WI38 (cell line): ENCODE measurements at regions not wholly inside any gene's neighbourhood (a gene's known extent, or its start where the extent isn't known, plus 50 kb on each side); places are given as distances from the start of the nearest gene placed in this dataset.

Source experiments
- H3K4me3 ChIP-seq: 2 replicates; pipeline ENCODE4 v1.5.1; 2011; ENCODE audit warnings: low read depth, mild to moderate bottlenecking, control low read depth, low read length
- CTCF ChIP-seq: IDR thresholded peaks from 2 replicates; pipeline ENCODE4 v1.5.1; 2012; ENCODE audit warnings: low read depth, mild to moderate bottlenecking, control low read depth, low read length

GRCh38 chr11:119806064-119806915 lies 77.3 kb upstream of the NECTIN1 start:
- H3K4me3 ChIP-seq: no peak overlapping the region
- TF ChIP-seq CTCF: no peak

GRCh38 chr11:119805663-119806062 lies 76.7 kb upstream of the NECTIN1 start:
- TF ChIP-seq CTCF: no peak
- no peak overlapping the region for H3K4me3 ChIP-seq

GRCh38 chr11:119804698-119805097 lies 75.7 kb upstream of the NECTIN1 start:
- TF ChIP-seq CTCF: no peak
- H3K4me3 ChIP-seq: no peak overlapping the region

GRCh38 chr11:119803726-119804294 lies 74.8 kb upstream of the NECTIN1 start:
- TF ChIP-seq CTCF: no peak
- H3K4me3 ChIP-seq: no peak overlapping the region

GRCh38 chr11:119803139-119803538 lies 74.1 kb upstream of the NECTIN1 start:
- TF ChIP-seq CTCF: no peak
- H3K4me3 ChIP-seq: no peak overlapping the region

- TF ChIP-seq CTCF: no peak
- H3K4me3 ChIP-seq: no peak overlapping the region
These were observed 73.7 kb upstream of the NECTIN1 start for GRCh38 chr11:119802670-119803069.

GRCh38 chr11:119800619-119801018 lies 71.6 kb upstream of the NECTIN1 start:
- no peak overlapping the region for H3K4me3 ChIP-seq
- TF ChIP-seq CTCF: no peak
